GM12874 (cell line): ENCODE measurements at regions not wholly inside any gene's neighbourhood (a gene's known extent, or its start where the extent isn't known, plus 50 kb on each side); places are given as distances from the start of the nearest gene placed in this dataset.
A peak's percentile ranks its signal among the peaks of the same experiment; 100 is the strongest.

ENCODE experiments used
- CTCF ChIP-seq: IDR thresholded peaks from 2 replicates; pipeline ENCODE4 v1.5.1; 2011; ENCODE audit warnings: low read depth, mild to moderate bottlenecking, control low read depth, low read length, moderate library complexity; ENCODE audit not compliant: insufficient read depth

- TF ChIP-seq CTCF = no peak
Observed at GRCh38 chr1:219420913-219421312, 192.0 kb downstream of the ZC3H11B start.

GRCh38 chr1:219419860-219420259 lies 193.0 kb downstream of the ZC3H11B start:
- TF ChIP-seq CTCF = no peak

DNA sequence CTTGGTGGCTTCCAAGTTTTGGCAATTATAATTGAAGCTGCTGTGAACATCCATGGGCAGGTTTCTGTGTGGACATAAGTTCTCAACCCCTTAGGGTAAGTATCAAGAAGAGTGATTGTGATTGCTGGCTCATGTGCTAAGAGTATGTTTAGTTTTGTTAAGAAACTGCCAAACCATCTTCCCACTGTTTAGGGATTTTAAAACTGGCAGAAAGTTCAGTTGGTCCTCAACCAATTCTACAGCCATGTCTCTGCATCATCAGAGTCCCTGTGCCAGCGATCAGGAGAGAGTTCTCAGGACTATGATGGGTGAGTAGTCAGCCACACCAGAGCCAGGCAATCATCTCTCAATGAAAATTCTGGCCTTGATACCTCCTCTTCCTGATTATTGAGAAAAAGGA lies 193.8 kb downstream of the ZC3H11B start:
- no peak for TF ChIP-seq CTCF

- no peak for TF ChIP-seq CTCF
Observed at GRCh38 chr1:219417610-219418009, 195.3 kb downstream of the ZC3H11B start.

DNA sequence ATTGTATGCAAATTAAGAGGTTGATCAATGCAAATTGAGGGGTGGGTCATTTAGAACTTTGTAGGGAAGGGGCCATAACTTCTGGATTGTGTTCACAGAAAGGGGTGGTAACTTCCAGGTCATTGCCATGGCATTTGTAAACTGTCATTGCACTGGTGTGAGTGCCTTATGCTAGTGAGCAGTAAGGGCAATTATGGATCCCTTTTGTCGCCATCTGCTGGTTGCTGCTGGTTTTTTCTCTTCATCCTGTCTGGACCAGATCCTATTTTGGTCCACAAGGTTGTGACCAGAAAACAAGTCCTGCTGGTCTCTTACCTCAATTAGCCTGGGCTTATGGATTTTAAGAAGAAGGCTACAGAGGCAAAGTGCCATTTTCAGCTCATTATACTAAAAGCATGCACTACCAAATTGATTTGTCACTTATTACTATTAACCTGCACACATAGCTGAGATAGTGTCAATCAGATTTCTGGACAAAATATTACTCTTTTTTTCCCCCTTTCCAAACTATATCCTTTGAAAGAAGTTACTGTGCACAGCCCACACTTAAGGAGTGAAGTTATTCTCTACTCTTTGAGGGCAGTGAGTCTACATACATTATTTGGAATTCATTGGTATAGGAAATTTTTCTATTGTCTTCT lies 196.2 kb downstream of the ZC3H11B start:
- peak; percentile 71 for TF ChIP-seq CTCF

DNA sequence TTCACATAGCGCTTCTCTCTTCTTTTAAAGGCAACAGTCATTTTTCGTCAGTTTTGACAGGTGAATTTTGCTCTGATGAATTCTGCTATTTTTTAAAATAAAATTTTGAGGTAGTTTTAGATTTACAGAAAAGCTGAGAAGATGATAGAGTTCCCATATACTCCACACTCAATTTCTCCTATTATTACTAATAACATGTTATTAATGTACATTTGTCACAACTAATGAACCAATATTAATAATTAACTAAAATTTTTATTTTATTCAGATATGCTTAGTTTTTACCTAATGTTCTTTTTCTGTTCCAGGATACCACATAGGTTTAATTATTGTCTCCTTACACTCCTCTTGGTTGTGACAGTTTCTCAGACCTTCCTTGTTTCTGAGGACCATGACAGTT lies 197.0 kb downstream of the ZC3H11B start:
- no peak for TF ChIP-seq CTCF

DNA sequence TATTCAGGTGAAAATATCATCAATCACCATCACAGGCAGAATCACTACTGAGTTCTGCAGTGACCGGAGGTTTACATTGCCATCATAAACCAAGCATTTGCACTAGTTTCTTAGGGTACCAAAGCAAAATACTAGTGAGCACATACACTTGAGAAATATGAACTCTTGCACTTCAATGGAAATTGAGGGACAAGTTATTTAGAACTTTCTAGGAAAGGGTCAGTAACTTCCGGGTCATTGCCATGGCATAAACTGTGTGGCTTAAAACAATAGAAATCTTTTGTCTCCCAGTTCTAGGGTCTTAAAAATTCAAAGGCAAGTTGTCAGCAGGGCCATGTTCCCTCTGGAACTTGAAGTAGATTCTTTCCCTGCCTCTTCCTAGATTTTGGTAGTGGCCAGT lies 197.5 kb downstream of the ZC3H11B start:
- no peak for TF ChIP-seq CTCF
